DMS53 (cell line): ENCODE measurements at regions not wholly inside any gene's neighbourhood (a gene's known extent, or its start where the extent isn't known, plus 50 kb on each side); places are given as distances from the start of the nearest gene placed in this dataset.

Experiments
- DNase-seq: peaks from one replicate; lab custom pipeline; 2025; lab: John Stamatoyannopoulos, UW

DNA sequence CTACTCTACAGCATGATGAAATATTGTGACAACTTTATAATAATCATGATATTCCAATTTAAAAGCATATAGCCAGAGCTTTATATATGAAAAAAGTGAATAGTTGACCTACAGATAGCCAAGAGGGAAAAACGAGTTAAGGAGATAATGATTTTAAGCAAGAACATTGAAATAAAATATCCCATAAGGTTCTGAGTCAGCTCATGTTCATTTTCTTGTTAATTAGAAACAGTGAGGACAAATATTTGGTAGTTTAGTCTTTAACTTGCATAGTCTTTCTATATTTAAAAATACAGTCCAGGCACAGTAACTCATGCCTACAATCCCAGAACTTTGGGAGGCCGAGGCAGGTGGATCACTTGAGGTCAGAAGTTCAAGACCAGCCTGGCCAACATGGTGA lies 55.8 kb upstream of the CDH6 start:
- no peak for DNase-seq

DNA sequence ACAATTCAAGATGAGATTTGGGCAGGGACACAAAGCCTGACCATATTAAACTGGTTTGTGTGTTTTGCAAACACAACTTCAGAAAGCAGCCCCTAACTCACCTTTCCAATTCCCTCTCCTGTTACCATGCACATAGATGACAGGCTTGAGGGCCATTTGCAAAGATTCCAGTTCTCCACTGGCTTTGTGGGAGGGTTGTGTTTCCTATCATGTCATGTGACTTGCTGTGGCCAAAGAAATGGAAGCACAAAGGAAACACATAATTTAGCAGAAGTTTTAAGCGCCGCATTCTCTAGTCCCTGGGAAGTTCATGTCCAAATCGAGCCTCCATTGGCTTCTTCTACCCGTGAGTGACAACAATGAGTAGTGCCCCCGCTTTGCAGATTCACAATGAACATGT lies 57.9 kb upstream of the CDH6 start:
- DNase-seq: no peak

DNA sequence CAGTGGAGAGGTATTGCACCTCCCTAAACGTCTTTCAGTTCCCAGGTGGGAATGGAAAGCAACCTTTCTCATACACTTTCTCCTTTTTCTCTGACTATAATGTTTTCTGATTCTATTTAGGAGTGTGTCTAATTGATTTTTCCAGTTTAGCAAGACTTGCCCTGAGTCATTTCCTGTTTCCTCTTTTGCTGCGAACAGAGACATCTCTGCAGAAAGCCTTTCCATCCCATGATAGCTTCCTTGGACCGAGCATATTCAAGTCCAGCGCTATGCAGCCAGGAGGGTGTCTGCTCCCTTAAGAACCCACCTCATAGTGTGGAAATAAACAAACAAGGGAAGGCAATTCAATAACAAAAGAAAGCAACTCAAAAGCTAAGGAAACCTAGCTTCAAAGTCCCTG lies 60.0 kb upstream of the CDH6 start:
- DNase-seq: peak; percentile 44

DNA sequence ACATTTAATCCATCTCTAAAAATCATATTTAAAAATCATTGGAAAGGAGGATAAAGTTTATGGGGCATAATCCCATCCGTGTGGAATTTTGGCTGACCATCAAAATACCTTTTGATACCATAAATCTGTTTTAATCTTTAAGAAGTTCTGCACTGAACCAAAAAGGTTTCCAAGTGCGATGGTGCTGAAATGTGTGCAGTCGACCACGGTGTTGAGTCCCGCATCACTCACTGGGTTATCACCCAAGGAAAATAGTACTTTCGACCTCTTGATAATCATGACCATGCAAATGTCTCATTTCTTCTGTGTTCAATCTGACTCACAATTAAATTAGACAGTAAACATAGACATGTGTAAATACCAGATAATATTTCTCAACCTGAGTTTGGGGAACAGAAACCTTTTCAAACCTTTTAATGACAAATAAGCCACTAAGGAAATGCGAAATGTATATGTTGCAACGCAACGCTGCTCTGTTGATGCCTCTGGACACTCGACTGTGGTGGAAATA lies 62.0 kb upstream of the CDH6 start:
- DNase-seq: peak; percentile 2

DNA sequence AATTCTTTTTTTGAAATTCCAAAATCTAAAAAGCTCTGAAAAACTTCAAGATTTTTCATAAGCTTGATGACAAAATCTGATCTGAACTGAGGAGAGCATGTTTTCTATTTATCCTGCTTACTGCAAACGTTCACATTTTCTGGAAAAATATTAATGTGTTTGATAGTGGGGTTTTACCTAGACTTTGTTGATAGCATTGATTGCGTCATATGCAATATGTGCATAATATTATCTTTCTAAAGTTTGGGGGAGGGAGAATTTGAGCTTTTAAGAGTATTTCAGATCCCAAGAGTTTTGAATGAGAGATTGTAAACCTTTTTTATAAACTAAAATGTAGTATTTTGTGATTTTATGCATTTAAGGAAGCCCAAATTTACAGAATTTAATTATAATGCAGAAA lies 62.8 kb upstream of the CDH6 start:
- DNase-seq: no peak

DNA sequence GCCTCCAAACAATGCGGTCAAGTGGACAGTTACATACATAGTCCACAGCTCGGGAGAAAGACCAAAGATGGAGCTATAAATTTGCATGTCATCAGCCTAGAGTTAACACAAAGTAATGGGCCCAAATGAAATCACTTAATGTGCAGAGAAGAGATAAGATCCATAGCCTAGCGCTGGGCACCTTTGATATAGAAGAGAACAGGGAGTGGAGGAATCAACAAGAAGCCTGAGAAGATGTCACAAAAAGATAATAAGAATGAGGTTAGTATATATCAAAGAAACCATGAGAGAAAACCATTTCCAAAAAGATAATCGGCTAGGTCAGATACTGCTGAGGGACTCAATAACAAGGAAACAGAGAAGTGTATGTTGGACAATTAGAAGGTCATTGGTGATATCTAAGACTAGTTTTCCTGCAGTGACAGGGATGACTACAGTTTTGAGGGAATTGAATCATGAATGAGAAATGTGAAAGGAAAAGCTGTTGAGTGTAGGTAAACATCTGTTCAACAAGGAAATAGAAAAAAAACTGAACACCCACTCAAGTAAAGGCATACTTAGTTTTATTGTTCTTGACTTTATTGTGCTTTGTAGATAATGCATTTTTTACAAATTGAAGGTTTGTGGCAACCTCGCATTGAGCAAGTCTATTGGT lies 68.7 kb upstream of the CDH6 start:
- DNase-seq: peak; percentile 41

DNA sequence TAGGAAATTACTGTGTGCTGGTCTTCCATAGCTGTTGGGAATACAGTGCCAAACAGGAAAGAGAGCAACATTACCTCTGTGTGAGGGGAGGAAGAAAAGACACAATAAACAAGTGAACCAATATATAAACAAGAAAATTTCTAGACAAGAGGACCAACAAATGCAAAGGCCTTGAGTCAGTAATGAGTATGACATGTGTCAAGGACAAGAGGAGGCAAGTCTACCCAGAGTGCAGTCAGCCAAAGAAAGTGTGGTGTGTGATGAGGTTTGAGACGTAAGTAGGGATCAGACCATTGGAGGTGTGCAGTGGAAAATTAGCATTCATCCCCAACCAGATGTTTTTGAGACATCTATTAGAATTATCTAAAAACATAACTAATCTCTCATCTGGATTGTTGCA lies 69.5 kb upstream of the CDH6 start:
- DNase-seq: no peak

DNA sequence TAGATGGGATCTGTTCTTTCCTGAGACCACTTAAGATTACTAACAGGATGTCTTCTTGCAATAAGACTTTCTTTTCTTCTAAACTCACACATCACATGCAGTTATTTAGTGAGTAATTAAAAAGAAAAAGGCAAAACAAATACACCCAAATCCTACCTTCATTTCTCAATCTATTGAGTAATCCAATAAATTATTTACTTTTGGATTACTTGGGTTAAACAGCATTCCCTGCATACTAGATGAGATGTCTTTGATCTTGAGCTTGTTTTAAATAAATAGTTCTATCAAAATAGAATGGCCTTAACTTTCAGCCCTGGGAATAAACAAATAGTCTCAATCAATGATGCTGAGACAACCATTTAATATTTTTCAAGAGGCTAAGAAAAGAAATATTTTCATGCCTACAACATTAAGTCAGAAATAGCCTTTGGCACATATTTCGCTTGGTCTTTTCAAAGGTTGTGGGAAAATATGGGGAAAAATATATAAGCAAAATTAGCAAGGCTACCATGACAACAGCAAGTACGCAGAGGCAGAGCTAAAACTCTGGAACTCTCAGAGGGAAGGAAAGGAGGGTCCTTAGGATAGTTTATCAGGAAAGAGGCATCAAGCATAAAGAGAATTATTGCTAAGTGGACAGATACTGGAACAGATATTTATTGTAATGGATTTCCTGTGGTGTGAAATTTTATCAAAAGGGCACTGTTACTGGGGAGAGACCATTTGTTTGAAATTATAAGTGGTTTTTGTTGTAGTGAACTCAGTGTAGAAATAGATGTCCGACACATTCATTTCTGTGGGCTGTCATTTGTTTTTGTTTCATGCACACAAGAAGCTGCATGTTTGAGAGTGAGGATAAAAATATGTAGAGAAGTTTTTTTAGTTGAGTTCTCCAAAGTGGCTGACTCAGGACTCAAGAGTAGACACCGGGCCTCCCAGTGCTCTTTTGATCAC lies 70.2 kb upstream of the CDH6 start:
- DNase-seq: no peak

DNA sequence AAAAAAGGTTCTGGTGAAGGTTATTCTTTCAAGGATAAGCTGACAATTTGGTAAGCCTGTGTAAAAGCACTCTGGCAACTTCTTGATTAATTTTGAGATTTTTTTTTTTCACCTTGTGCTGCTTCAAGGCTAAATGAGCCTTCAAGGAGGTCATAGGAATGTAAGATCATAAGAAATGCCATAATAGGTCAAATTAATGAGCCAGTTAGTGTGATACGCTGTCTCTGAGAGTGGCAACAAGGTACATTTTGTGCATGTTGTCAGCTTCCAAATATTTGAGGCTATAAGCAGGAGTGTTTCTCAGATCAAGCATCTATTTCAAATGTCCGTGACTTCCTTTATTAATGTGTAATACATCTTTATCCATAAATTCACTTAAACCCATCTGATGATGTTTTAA lies 72.3 kb upstream of the CDH6 start:
- no peak for DNase-seq

DNA sequence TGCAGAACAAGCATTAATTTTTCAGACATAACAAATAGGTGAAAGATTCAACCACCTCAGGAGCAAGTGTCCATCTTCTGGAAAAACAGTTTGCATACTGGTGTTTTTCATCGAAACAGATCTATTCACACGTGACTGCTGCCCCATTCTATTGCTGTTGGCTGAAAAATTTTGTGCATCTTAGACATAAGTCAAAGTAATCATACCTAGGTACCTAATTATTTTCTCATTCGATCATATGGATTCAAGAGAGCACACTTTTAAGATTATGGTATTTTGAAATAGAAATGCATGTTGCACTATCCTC lies 72.9 kb upstream of the CDH6 start:
- DNase-seq: no peak

DNA sequence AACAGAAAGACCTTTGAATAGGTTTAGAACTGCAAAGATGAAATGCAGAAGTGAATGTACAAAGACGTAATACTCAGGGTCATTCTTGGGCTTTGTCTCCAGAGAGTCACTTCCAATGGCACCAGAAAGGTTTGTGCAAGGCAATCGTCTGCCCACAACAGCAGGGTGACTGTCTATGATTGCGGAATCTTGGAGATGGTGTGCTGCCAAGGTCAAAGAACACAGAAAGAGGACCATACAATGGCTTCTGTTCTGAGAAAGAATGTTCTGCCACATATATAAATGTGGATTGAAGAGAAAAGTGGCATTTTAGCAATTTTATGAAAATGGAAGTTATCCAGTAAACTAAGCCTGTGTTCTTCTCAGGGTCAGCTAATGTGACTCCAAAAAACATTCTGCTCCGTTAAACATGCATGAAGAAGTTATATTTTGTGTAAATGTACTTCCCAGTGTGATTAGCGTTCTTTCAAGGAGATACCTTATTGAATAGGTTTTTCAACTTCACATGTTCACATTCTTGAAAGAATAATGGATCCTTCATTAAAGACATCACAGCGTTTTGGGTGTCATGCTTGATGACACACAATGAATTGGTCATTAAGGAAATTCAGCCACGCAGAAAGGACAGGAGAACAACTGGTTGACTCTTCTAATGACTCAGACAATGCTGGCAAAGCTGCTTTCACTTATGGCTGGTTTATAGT lies 73.4 kb upstream of the CDH6 start:
- DNase-seq: peak; percentile 19

DNA sequence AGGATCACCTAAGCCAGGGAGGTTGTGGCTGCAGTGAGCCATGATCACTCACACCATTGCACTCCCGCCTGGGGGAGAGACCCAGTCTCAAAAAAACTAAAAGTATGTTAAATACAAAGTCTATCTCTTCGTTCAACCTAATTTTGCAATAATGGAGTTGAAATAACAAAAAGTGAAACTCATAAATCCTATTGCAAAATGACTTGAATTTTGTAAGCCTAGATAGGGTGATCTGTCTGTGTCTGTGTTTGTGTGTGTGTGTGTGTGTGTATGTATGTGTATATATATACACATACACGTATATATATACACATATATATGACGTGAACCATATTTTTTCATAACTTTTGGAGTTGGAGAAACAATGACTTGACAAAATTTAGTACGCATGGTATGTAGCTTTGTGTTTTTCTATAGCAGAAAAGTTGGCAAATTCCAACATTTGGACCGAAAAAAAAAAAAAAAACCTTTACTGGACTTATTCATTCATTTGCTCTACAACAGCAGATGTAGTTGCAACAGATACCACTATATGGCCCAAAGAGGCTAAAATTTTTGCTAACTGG lies 76.9 kb upstream of the CDH6 start:
- no peak for DNase-seq

DNA sequence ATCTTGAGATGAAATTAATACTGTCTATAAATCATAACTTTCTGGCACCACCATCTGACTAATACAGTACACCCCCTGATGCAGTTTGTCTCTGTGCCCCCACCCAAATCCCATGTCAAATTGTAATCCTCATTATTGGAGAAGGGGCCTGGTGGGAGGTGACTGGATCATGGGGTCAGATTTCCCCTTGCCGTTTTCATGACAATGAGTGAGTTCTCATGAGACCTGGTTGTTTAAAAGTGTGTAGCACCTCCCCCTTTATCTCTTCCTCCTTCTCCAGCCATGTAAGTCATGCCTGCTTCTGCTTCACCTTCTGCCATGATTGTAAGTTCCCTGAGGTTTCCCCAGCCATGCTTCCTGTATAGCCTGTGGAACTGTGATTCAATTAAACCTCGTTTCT lies 78.7 kb upstream of the CDH6 start:
- no peak for DNase-seq

DNA sequence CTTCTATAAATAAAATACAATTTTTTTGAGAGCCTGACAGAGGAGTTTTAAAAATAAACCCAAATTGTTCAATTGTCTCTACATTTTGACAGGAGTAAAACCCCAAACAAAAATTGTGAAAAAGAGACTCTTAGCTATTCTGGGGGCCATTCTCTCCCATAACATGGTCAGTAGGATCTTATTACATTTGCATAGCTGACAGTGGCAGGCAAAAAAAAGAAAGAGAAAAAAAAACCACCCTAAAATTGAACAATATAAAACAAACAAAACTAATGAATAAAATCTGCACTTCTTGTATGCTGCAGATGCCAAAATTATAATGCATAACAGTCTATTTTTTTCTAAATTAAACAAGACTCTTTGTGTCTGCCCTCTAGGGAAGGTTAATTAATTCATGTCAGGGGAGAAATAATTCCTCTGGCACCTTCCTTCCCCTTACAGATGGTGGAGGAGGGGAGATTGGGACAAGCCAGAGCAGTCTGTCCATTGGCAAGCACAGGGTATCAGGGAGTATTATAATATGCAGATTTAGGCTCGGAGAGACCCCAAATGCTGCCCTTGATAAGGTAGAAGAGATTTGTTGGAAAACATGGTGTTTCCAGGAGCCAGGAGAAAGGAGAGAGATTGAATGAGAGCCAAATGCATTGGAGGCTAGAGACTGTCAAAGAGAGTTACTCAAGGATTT lies 79.7 kb upstream of the CDH6 start:
- no peak for DNase-seq

DNA sequence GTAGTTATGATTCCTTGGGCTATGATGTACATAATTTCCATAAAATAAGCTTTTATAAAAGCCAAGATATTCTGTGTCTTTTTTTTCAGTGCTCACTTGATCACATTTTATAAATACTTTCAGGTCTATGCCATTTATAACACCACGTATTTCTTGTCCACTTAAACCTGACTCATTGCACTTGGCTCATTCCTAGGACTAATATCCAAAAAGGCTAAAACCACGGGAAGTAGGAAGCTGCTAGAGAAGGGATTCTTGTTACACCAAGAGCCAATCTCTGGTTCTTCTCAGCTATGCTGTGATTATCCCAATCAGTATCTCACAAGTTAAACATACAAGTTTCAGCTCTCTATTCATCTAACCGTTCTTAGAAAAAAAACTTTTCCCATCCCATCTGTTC lies 80.4 kb upstream of the CDH6 start:
- DNase-seq: no peak

DNA sequence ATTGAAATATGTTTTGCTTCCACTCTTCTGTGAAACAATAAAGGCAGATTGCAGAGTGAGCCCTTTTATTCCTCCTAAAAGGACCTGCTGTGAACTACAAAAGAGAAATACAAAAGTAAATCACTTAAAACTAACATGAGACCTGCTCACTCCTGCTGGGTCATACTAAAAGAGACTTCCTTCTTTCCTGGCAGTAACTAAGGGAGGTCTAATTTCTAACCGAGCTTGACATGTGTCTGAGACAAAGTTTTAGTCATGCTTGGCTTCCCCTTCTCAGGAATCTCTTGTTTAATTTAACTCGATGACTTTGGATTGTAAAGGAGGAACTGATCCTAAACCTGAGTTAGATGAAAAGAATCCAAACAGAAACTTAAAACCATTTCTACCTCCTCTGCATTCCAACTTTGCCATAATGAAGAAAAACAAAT lies 86.4 kb upstream of the CDH6 start:
- no peak for DNase-seq

DNA sequence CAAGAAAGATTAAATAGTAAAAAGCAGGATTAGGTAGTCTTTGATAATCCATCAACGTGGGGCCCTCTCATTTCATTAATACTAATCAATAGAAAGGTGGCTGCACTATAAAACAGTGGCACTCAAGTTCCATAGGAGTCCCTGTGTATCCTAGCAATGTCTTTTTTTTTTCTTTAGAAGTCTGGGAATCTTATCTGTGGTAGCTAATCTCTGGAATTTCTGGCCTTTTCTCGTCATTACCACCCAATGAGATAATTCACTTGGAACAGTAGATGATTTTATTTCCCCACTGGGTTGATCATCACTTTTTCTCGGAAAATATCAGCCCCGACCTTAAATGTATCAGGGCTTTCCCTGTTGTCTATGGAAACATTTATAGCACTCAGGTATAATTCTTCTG lies 86.8 kb upstream of the CDH6 start:
- DNase-seq: no peak

DNA sequence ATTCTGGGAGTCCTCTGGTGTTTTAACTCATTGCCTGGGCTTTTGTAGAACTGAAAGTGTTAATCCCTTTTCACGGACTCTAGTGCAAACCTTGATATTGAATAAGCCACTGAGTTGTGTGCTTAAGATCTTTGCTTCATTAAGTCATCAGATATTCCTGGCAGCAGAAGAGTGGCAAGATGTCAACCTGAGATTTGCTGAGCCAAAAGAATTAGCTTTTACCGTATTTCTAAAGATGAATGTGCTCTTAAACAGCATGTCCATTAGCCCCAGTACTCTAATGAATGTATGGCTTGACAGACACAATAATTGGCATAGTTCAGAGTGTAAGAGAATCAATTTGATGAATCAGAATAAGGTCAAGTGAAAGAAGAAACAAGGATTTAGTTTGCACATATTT lies 87.2 kb upstream of the CDH6 start:
- DNase-seq: no peak

DNA sequence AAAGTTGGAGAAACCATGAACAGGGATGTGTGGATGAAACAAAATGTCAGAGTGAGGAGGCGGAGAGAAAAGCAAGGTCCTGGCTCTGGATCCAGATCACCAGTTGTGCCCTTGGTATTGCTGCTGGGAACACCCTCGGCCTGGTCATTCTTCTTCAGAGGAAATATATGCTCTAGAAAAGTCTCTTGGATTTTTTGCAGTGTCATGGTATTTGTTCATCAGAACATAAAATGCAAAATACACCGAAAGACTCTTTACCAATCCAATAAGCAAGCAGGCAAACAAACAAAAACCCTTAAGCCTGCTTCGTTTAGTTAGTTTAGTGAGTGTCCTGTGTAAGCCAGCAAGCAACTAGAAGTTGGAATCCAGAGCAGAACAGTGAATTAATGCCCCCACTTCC lies 88.7 kb upstream of the CDH6 start:
- DNase-seq: no peak

DNA sequence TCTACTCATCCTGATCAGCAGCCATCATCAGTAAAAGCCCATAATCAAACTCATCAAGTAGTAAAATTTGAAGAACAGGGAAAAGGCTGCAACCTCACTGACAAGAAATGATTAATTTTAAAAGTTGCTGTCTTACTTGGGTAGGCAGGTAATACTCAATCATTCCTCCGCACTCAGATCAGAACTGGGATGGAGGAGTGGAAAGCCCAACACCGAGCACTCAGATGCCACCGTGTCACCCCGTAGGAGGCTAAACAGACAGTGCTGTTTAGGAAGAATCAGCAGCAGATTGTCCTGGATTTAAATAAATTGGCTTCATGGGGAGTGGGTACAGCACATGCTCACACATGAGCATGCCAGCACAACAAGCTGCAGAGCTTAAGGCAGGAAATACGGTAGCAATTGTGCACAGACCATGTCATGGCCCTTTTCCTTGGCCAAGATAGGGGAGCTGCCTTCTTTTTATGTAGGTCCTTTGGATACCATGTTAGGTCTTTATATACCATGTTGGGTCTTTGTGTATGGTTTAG lies 92.6 kb upstream of the CDH6 start:
- DNase-seq: no peak

DNA sequence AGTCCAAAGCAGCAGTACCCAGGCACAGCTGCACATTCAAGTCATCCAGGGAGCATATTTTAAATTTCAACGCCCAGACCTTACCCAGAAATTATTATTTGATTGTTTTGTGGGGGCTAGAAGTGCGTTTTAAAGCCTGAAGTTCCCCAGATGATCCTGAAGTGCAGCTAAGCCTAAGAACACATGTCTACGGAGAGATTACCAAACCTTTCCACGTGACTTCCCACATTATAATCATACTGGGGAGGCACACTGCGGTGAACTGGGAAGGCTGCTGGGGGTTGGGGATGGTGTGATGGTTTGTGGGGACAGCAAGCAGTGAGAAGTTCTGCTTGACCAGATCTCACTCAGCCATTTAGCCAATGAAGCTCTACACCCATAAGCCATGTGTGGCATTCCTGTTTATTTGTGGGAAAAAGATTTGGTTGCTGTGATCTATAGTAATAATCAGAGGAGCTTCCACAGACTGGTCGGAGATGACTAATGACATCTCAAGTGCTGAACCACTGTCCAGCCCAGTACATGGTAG lies 93.4 kb upstream of the CDH6 start:
- no peak for DNase-seq

DNA sequence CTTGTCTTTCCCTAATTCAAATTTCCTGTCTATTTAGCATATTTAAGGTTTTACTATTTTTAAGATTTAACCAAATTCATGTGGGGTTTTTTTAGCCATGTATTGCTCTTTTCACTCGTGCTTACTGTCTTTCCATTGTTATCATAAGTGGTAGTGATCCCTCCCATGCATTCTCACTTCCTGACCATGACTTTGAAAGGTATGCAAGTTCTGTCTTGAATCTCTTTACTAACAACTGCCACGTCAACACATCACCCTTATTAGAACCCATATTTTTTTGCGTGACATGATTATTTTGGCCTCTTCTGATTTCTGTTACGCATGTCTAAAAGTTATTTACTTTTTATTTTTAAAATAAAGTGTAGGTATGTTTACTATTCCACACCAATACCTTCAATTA lies 94.7 kb upstream of the CDH6 start:
- DNase-seq: no peak
